IMR-90 (cell line): ENCODE measurements at regions not wholly inside any gene's neighbourhood (a gene's known extent, or its start where the extent isn't known, plus 50 kb on each side); places are given as distances from the start of the nearest gene placed in this dataset.
A peak's percentile ranks its signal among the peaks of the same experiment; 100 is the strongest.

Experiments
- ATAC-seq: fragments of 200-7000 bp; cut with Tn5 transposase; 2 replicates; pipeline ENCODE4 v1.9.1; 2020; ENCODE audit warnings: low read depth, mild to moderate bottlenecking, moderate library complexity
- BruUV-seq: library from RNA; stranded (reverse); fragments of 400-500 nt; replicated peaks from 2 replicates; lab custom pipeline; 2021; lab: Mats Ljungman, UMichigan
- CTCF ChIA-PET: fragments of 300-600 bp; formaldehyde crosslinking; extraction: SDS; loops from one replicate; lab custom pipeline; 2021; ENCODE audit warnings: antibody characterized with exemption; lab: Yijun Ruan, JAX
- POLR2A ChIA-PET: fragments of 300-600 bp; sonication (Branson Sonifier 250); formaldehyde crosslinking; loops from one replicate; lab custom pipeline; 2022; ENCODE audit warnings: antibody characterized with exemption; ENCODE audit not compliant: unreplicated experiment; lab: Charles Lee
- DNase-seq: peaks from one replicate; pipeline ENCODE4 v3.0.0; 2013
- H2AFZ ChIP-seq: replicated peaks from 2 replicates; pipeline ENCODE3; 2013; ENCODE audit warnings: low read length, mild to moderate bottlenecking; ENCODE audit not compliant: poor library complexity
- H2AK5ac ChIP-seq: 2 replicates; pipeline ENCODE4 v1.6.1; 2013; ENCODE audit warnings: low read depth, low read length, inconsistent platforms
- H2AK9ac ChIP-seq: replicated peaks from 2 replicates; pipeline ENCODE3; 2013; ENCODE audit warnings: mild to moderate bottlenecking, low read depth, low read length, moderate library complexity; ENCODE audit not compliant: poor library complexity
- H2BK120ac ChIP-seq: 2 replicates; pipeline ENCODE4 v1.6.1; 2013; ENCODE audit warnings: low read depth, low read length, inconsistent platforms
- H2BK15ac ChIP-seq: 3 replicates; pipeline ENCODE4 v1.6.1; 2013; ENCODE audit warnings: low read depth, low read length, inconsistent platforms
- H2BK20ac ChIP-seq: 2 replicates; pipeline ENCODE4 v1.6.1; 2013; ENCODE audit warnings: low read depth, mild to moderate bottlenecking, inconsistent platforms, low read length, moderate library complexity
- H2BK5ac ChIP-seq: 2 replicates; pipeline ENCODE4 v1.6.1; 2013; ENCODE audit warnings: mild to moderate bottlenecking, low read depth, low read length, inconsistent platforms; ENCODE audit not compliant: poor library complexity, severe bottlenecking
- H3K14ac ChIP-seq: replicated peaks from 2 replicates; pipeline ENCODE4 v1.6.1; 2013; ENCODE audit warnings: low read depth, low read length, inconsistent platforms
- H3K18ac ChIP-seq: 2 replicates; pipeline ENCODE4 v1.6.1; 2013; ENCODE audit warnings: low read depth, low read length, control low read depth
- H3K23ac ChIP-seq: 2 replicates; pipeline ENCODE4 v1.6.1; 2013; ENCODE audit warnings: low read depth, low read length, inconsistent platforms
- H3K27ac ChIP-seq: 2 replicates; pipeline ENCODE4 v1.5.1; 2013; ENCODE audit warnings: mild to moderate bottlenecking, control low read depth, low read length; ENCODE audit not compliant: insufficient read depth
- H3K27me3 ChIP-seq: 2 replicates; pipeline ENCODE4 v1.6.1; 2013; ENCODE audit warnings: low read length; ENCODE audit not compliant: control insufficient read depth, insufficient read depth
- H3K36me3 ChIP-seq: 2 replicates; pipeline ENCODE4 v1.6.1; 2013; ENCODE audit warnings: low read length, mixed read lengths; ENCODE audit not compliant: control insufficient read depth, insufficient read depth
- H3K4ac ChIP-seq: 2 replicates; pipeline ENCODE4 v1.6.1; 2013; ENCODE audit warnings: low read depth, low read length, inconsistent platforms
- H3K4me1 ChIP-seq: 2 replicates; pipeline ENCODE4 v1.6.1; 2013; ENCODE audit warnings: low read length, mixed read lengths; ENCODE audit not compliant: control insufficient read depth, insufficient read depth
- H3K4me2 ChIP-seq: 2 replicates; pipeline ENCODE4 v1.6.1; 2013; ENCODE audit warnings: low read depth, mild to moderate bottlenecking, control low read depth, low read length, moderate library complexity
- H3K4me3 ChIP-seq: 2 replicates; pipeline ENCODE4 v1.5.1; 2013; ENCODE audit warnings: low read depth, mild to moderate bottlenecking, control low read depth, low read length, moderate library complexity; ENCODE audit not compliant: insufficient read depth
- H3K56ac ChIP-seq: 2 replicates; pipeline ENCODE4 v1.6.1; 2013; ENCODE audit warnings: low read length, inconsistent platforms; ENCODE audit not compliant: insufficient read depth; ENCODE audit errors: extremely low read depth
- H3K79me1 ChIP-seq, 2 experiments: 2 replicates each; pipeline ENCODE4 v1.6.1; 2013; ENCODE audit warnings: low read length in 2 of 2, inconsistent platforms in 1 of 2, low read depth in 1 of 2
- H3K9ac ChIP-seq: 2 replicates; pipeline ENCODE4 v1.6.1; 2013; ENCODE audit warnings: low read depth, low read length, control low read depth
- H3K9me1 ChIP-seq: 2 replicates; pipeline ENCODE4 v1.6.1; 2013; ENCODE audit warnings: low read length, inconsistent platforms; ENCODE audit not compliant: insufficient read depth
- H3K9me3 ChIP-seq: 2 replicates; pipeline ENCODE4 v1.6.1; 2013; ENCODE audit warnings: low read length; ENCODE audit not compliant: control insufficient read depth, insufficient read depth
- H4K20me1 ChIP-seq: 2 replicates; pipeline ENCODE4 v1.6.1; 2013; ENCODE audit warnings: low read length, inconsistent platforms; ENCODE audit not compliant: insufficient read depth
- H4K5ac ChIP-seq: 2 replicates; pipeline ENCODE4 v1.6.1; 2013; ENCODE audit warnings: mild to moderate bottlenecking, low read depth, low read length, control low read depth
- H4K8ac ChIP-seq, 2 experiments: 2 replicates each; pipeline ENCODE4 v1.6.1; 2013; ENCODE audit warnings: low read depth in 2 of 2, low read length in 2 of 2, control low read depth in 1 of 2, inconsistent platforms in 1 of 2
- H4K91ac ChIP-seq: 2 replicates; pipeline ENCODE4 v1.6.1; 2013; ENCODE audit warnings: low read depth, low read length, inconsistent platforms; ENCODE audit not compliant: insufficient read depth
- BHLHE40 ChIP-seq: fragments of 150-350 bp; IDR thresholded peaks from 2 replicates; pipeline ENCODE4 v1.6.1; 2016; ENCODE audit warnings: mild to moderate bottlenecking, low read depth, low read length
- CEBPB ChIP-seq: IDR thresholded peaks from 2 replicates; pipeline ENCODE4 v1.6.1; 2012; ENCODE audit warnings: low read depth, low read length, improper control_type of control experiment
- CHD1 ChIP-seq: IDR thresholded peaks from 2 replicates; pipeline ENCODE4 v1.6.1; 2012; ENCODE audit warnings: low read depth, low read length, improper control_type of control experiment
- CTCF ChIP-seq: conservative IDR thresholded peaks from 2 replicates; pipeline ENCODE4 v1.5.1; 2012; ENCODE audit warnings: mild to moderate bottlenecking, low read depth, low read length, improper control_type of control experiment
- ELK1 ChIP-seq: fragments of 150-350 bp; IDR thresholded peaks from 2 replicates; pipeline ENCODE4 v1.6.1; 2016; ENCODE audit warnings: low read depth, mild to moderate bottlenecking, low read length, moderate library complexity, borderline replicate concordance
- FOS ChIP-seq: fragments of 150-350 bp; IDR thresholded peaks from 2 replicates; pipeline ENCODE4 v1.6.1; 2016; ENCODE audit warnings: low read depth, low read length
- MAFK ChIP-seq: IDR thresholded peaks from 2 replicates; pipeline ENCODE4 v1.6.1; 2012; ENCODE audit warnings: low read depth, low read length, improper control_type of control experiment
- MAZ ChIP-seq: IDR thresholded peaks from 2 replicates; pipeline ENCODE4 v1.6.1; 2012; ENCODE audit warnings: low read depth, mild to moderate bottlenecking, low read length, improper control_type of control experiment, moderate library complexity, borderline replicate concordance
- MXI1 ChIP-seq: IDR thresholded peaks from 2 replicates; pipeline ENCODE4 v1.6.1; 2012; ENCODE audit warnings: low read depth, mild to moderate bottlenecking, low read length, moderate library complexity, borderline replicate concordance
- NFE2L2 ChIP-seq: fragments of 150-350 bp; IDR thresholded peaks from 2 replicates; pipeline ENCODE4 v1.6.1; 2016; ENCODE audit warnings: low read depth, mild to moderate bottlenecking, low read length
- POLR2A ChIP-seq: IDR thresholded peaks from 2 replicates; pipeline ENCODE4 v1.6.1; 2012; ENCODE audit warnings: mild to moderate bottlenecking, low read depth, low read length
- RAD21 ChIP-seq: IDR thresholded peaks from 2 replicates; pipeline ENCODE4 v1.6.1; 2012; ENCODE audit warnings: low read length, improper control_type of control experiment
- RCOR1 ChIP-seq: IDR thresholded peaks from 2 replicates; pipeline ENCODE4 v1.6.1; 2012; ENCODE audit warnings: mild to moderate bottlenecking, low read length, improper control_type of control experiment; ENCODE audit not compliant: insufficient replicate concordance
- RFX5 ChIP-seq: IDR thresholded peaks from 2 replicates; pipeline ENCODE4 v1.8.0; 2012; ENCODE audit warnings: low read depth, mild to moderate bottlenecking, low read length, moderate library complexity
- SMC3 ChIP-seq: fragments of 150-350 bp; IDR thresholded peaks from 2 replicates; pipeline ENCODE4 v1.6.1; 2016; ENCODE audit warnings: low read depth, mild to moderate bottlenecking, antibody characterized with exemption, low read length, moderate library complexity
- USF2 ChIP-seq: fragments of 150-350 bp; IDR thresholded peaks from 2 replicates; pipeline ENCODE4 v1.6.1; 2017; ENCODE audit warnings: mild to moderate bottlenecking, antibody characterized with exemption, low read length, low read depth
- WGBS, 2 experiments: methylation state at CpG; one replicate each; pipeline versions ENCODE4 v1.1.5 to v1.1.7; 2013; ENCODE audit warnings: missing lambda C conversion rate in 2 of 2; ENCODE audit not compliant: insufficient read length in 1 of 2; ENCODE audit errors: extremely low coverage in 2 of 2; 5-methylcytosine and 5-hydroxymethylcytosine counted together
- dilution Hi-C: fragments of 300-500 bp; cut with HindIII; formaldehyde crosslinking; loops from one replicate; pipeline ENCODE4 v1.14.3; 2018; ENCODE audit warnings: low sequenced_read_pairs; ENCODE audit not compliant: unreplicated experiment
- in situ Hi-C: fragments of 300-500 bp; cut with MboI; formaldehyde crosslinking; loops from 3 replicates; pipeline ENCODE4 v1.14.3; 2019; ENCODE audit warnings: low sequenced_read_pairs, inconsistent platforms, mixed read lengths
- intact Hi-C: fragments of 100-400 bp; cut with micrococcal nuclease; formaldehyde crosslinking; loops from 2 replicates; pipeline ENCODE4 v1.10.0; 2022

GRCh38 chr2:239559417-239560261 is 158.8 kb upstream of the HDAC4 start:
- Histone ChIP-seq H3K4ac (no peak overlapping the region), H4K91ac (no peak overlapping the region), H3K27me3 (no peaks in the 10 kb centered on the region), H2AFZ (peak overlapping the region; percentile 58), H3K4me1 (no peaks in the 10 kb centered on the region), H3K23ac (no peak overlapping the region), H3K27ac (no peak overlapping the region), H3K9me1 (no peaks in the 10 kb centered on the region), H3K36me3 (no peaks in the 10 kb centered on the region), H2AK5ac (no peak overlapping the region), H2BK20ac (no peak overlapping the region), H2BK5ac (no peak overlapping the region), H4K8ac (no peak overlapping the region), H4K5ac (no peak overlapping the region), H3K9me3 (peaks cover 16% of the 10 kb centered on the region), H3K9ac (no peak overlapping the region), H3K56ac (no peak overlapping the region), H3K4me3 (no peak overlapping the region), H3K14ac (no peak overlapping the region), H3K79me1 (no peaks in the 10 kb centered on the region), H2AK9ac (no peak overlapping the region), H4K20me1 (no peaks in the 10 kb centered on the region), H2BK15ac (no peak overlapping the region), H3K18ac (no peak overlapping the region), H2BK120ac (no peak overlapping the region), H3K4me2 (no peak overlapping the region)
- intact Hi-C loops (no loop called here), in situ Hi-C loops (no loop called here), dilution Hi-C loops (no loop called here)
- CTCF ChIA-PET, result no interaction called here
- TF ChIP-seq FOS (no peak), ELK1 (no peak), RAD21 (no peak), RFX5 (no peak), CTCF (no peak), CEBPB (no peak), MAZ (no peak), SMC3 (no peak), USF2 (no peak), POLR2A (no peak), CHD1 (no peak), BHLHE40 (no peak), MAFK (no peak), MXI1 (no peak), RCOR1 (no peak), NFE2L2 (no peak)
- ATAC-seq, result no peak
- POLR2A ChIA-PET, result no interaction called here
- WGBS, 2 experiments, result 65% methylated on average over 12 of the region's 28 CpGs; no CpG with 5 or more reads in 1 of the 2 experiments
- BruUV-seq, result no TSS peak
- no peak for DNase-seq
